GM11168 (cell line): ENCODE measurements at regions not wholly inside any gene's neighbourhood (a gene's known extent, or its start where the extent isn't known, plus 50 kb on each side); places are given as distances from the start of the nearest gene placed in this dataset.
"Not testable (repeated sequence)": the region's sequence is repeated elsewhere in the genome, so short reads cannot be mapped to it uniquely, and the experiment has no call there.

Source experiments
- in situ Hi-C: fragments of 300-500 bp; cut with MboI; formaldehyde crosslinking; loops from one replicate; pipeline ENCODE4 v1.12.0; 2022; ENCODE audit warnings: low sequenced_read_pairs; ENCODE audit not compliant: unreplicated experiment

DNA sequence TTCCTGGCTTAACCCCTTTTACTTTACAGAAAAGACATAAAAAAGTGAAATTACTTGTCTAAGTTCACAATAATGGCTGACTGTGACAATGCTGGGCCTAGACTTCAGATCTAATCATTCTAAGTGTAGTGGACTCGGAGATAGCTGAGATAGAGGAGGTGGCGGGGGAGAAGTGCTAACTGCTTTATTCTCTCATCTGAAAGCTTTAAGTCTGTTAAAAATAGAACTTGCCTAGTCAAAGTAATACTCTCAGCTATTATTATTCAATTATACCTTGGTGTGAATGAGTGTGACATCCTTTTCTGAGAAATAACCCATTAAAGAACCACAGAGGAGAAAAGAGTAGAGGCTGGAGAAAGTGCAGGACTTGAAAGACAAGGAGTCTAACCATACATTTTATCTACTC is 96.1 kb upstream of the OLIG2 start:
- in situ Hi-C loops, result no loop called here

DNA sequence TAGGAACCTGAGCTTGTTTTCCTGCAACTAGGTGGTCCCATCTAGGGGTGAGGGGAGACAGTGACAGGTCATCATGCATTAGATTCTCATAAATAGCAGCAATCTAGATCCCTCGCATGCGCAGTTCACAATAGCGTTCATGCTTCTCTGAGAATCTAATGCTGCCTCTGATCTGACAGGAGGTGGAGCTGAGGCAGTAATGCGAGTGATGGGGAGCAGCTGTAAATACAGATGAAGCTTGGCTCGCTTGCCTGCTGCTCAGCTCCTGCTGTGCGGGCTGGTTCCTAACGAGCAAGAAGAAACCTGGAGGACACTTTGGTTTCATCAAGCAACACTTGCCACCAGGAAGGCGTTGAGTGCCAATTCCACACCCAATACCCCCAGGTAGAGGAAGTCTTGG is 95.1 kb upstream of the OLIG2 start:
- in situ Hi-C loops, result no loop called here

DNA sequence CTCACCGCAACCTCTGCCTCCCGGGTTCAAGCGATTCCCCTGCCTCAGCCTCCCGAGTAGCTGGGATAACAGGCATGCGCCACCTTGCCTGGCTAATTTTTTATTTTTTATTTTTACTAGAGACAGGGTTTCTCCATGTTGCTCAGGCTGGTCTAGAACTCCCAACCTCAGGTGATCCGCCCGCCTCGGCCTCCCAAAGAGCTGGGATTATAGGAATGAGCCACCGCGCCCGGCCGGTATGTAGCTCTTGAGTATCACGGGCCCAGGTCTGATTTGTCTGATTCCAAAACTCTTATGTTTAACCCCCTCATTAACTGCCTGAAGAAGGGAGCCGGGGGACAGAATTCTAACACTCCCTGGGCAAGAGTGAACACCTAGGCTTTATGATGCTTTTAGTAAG is 91.7 kb upstream of the OLIG2 start:
- in situ Hi-C loops, result not testable (repeated sequence)

DNA sequence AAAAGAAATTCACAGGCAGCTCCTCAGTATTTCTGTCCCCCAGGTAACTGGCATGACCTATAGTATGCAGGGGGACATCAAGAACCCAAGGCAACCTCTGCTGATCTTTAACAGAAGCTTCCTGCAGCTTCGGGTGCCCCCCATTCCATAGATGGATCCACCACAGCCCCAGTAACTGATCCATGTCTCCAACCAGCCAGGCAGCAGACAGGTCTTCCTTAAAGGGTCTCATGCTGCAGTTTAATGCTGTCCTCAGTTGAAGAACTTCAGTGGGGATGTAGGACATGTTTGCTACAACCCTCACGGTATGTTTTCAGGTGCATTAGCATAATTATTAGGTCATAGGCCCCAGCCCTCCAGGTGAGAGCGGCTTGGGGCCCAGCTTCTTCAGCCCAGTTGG is 90.9 kb upstream of the OLIG2 start:
- in situ Hi-C loops, result no loop called here

DNA sequence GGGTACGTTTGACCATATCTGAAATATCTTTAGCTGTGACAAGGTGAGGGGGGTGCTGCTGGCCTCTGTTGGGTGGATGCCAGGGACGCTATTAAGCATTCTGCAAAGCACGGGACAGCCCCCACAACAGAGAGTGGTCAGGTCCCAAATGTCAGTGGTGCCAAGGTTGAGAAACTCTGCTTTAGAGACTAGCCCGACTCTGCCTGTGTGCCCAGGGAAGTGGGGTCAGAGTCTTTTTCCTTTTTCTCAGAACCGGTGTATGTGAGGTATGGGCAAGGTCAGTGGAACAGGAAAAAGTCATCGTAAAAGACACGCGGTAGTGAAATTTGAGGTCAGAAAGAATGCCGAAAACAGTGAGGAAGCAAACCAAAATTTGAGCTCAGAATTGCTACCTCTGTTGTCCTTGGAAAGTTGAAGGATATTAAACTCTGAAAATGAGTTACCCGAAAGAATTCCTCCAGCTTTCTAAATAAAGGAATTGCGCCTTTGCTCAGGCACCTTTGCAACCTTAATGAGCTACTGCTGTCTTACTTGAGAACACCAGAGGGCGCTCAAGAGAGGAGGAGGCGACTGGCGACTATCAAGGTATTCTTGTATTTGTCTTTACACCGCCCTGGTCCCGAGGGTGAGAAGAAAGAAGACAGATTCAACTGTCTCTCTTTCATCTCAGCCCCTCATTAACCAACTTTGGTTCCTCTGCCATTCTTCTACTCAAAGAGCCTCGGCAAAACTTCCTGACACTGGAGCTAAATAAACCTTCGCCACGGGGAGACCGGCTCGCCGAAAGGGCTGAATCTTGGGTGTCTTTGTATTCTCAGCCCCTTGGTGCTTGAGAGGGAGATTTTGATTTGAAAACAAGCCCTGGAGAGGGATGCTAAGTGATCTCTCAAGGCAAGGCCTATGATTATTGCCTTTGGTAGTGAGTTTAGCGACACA is 85.4 kb upstream of the OLIG2 start:
- in situ Hi-C loops, result no loop called here

DNA sequence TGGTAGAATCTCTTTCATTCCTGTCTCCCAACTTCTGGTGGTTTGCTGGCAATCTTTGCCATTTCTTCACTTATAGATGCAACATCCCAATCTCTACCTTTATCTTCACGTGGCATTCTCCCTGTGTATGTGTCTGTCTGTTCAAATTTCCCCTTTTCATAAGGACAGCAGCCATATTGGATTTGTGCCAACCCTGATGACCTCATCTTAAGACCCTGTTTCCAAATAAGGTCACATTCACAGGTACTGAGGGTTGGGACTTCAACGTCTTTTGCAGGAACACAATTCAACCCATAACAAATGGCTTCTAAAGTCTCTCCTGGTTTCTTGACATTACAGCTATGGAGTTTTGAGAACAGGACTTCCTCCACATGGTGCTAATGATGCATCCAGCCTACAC is 84.5 kb upstream of the OLIG2 start:
- in situ Hi-C loops, result no loop called here

DNA sequence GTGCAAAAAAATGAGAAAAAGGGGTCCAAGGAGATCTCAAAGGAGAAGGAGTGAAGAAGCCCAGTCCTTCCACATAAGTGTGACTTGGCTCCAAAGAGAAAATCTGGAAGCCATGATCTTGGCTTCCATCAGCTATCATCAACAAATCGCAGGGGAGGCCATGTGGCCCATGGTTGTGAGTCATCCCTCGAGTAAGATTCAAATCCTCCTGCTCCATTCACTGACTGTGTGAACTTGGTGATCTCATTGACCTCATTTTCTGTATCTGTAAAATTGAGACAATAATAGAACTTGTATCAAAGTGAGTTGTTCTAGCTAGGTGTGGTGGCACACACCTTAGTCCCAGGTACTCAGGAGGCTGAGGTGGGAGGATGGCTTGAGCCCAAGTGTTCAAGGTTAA is 79.1 kb upstream of the OLIG2 start:
- in situ Hi-C loops, result no loop called here

DNA sequence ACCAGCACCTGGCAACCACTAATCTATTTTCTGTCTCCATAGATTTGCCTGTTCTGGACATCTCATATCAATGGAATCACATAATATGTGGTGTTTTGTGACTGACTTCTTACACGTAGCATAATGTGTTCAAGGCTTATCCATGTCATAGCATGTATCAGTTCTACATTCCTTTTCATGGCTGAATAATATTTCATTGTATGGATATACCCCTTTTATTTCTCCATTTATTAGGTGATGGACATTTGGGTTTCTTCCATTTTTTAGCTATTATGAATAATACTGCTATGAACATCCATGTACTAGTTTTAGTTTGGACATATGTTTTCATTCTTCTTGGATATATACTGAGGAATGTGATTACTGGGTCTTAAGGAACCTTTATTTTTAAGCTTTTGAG is 78.0 kb upstream of the OLIG2 start:
- in situ Hi-C loops, result no loop called here

DNA sequence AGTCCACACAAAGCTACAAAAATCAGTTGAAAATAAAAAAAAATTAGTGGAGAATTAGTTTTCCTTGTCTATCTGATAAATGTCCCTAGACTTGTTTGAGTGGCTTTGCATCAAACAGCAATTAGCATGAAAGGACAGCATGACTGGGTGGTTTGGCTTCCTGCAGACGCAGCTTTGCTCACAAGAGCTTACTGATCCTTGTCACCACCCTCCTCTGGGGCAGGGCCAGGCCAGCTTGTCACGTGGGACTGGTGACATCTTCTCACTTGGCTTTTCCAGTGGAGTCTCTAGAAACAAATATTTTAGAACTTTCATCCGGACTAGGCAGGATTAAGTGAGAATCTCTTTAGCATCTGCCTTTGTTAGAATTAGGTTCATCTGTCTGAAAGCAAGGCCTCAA is 76.0 kb upstream of the OLIG2 start:
- in situ Hi-C loops, result no loop called here

DNA sequence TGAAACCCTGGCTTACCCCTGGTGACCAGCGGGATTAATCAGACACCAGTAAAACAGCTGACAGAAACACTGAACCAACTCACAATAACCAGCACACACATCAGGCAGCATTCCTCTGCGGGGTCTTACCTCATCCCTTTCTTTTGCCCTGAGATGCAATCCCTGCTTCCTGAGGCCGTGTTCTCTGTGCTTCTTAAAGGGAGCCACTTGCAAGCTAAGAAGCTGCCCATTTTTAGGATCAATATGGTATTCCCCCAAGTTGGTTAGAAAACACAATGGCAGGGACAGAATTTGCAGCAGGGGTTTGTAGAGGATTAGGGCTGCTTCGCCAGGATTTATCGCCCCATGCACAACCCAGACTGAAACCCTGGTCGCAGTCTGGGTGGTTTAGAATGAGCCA is 74.7 kb upstream of the OLIG2 start:
- in situ Hi-C loops, result no loop called here

DNA sequence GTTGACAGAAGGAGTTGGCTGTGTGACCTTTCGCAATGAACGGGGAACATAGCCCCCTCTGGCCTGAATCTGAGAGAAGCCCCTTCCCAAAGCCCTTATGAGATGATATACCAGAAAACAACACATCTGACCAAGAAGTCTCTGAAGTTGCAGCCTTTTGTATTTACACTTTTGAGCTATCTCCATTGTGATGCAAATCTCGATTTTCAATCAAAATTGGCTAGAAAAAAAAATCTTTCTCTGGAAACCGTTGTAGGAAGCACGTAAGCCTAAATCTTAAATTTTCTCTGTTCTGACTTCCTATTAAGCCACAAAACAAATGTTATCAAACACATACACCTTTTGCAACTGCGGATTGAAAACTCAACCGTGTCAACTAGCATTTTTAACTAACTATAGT is 71.4 kb upstream of the OLIG2 start:
- in situ Hi-C loops, result no loop called here

DNA sequence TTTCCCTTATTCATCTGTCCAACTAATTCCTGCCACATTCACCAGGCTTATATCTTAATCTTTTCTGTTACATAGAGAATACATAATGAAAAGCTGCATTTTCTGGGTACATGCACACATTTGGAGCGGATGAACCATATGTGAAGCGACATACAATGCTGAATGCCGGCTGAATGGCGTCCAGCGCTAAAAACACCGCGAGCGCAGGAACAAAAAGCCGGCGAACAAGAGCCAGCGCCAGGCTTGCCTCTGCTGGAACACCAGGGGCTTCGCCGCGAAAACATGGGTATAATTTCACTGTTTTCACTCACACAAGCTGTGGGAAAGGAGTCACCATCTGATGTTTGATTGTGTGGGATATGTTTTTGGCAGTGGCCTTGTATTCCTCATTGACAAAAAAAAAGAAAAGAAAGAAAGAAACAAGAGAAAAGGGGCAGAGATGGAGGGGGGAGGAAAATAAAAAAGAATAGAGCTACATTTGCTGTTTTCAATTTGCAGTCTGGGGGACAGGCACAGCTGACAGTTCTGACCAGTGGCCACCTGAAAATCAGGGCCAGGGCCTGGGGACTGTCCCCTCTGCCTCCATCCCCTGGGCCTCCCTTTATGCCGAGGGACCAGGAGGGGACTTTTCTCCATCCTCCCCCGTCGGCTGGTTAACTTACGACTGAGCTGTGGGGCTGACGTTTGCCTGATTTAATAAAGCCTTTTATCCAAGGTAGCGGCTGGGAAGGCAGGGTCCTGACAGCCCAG is 70.2 kb upstream of the OLIG2 start:
- in situ Hi-C loops, result no loop called here

DNA sequence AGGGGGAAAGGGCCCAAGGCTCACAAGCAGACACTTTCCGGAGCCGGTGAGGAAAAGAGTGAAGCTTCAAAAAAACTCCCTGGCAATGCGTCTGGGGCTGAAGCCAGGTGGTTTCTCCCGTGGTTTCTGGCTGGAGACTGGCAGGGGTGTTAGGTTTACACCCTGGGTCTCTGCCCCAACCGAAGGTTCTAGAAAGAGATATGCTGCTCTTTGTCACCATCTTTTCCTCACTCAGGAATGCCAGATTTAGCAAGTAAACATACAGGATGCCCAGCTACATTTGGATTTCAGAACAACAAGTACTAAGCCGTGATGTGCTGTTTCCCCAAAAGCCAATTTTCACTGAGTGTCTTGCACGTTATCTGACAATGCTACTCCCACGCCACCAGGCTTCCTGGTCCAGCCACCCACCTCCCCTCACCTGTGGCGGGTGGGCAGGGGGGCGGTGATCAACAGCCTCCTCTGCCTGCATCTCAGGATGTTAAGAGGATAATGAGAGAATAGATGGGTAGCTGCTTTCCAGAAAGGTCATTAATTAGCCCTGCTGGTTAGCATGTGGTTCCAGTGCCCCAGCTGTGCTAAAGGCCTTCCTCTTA is 69.6 kb upstream of the OLIG2 start:
- in situ Hi-C loops, result no loop called here

DNA sequence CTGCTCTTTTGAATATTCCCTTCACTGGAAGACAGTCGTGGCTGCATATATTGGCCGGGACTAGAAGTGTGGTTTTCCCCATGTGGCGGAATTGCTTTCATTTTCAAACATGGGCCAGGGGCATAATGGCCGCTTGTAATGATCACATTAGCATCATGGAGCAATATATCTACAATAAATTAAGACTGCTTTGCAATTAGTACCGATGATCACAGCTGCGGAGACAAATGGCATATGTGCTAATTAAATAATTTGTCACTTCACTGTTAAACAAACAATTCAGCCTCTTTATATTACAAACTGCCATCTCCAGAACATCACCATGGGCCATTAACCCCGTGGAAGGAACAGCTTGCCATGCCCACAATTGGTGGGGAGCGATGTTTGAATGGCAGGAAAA is 68.2 kb upstream of the OLIG2 start:
- in situ Hi-C loops, result no loop called here

DNA sequence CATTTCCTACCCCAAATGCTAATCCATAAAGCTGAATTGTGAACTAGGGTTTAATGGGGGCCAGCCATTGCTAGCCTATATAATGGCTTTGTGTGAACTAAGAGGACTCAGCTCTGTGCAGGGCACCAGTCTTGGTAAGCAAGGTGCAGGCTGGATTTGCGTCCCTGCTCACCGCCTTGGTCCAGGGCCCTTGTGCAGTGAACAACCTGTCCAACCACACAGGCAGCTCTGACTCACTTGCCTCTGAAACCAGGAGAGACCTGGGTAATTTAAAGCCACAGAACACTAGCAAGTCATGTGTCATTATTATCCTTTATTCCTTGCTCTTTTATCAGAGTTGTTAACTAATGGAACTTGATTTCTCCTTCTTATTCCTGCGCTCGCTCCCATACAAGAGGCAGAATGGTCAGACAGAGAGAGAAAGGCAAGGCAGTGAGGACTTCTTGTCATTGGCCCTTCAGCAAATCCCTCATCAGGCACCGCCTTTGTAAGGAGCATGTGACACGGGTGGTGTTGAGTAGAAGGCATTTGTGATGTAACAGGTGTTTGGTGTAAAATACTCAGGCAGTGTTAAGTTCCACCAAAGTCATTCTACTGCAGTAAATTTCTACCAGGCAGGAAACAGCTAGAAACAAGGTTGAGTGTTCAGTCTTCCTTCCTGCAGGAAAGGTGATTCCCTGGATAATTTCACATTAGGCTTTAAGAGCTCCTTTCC is 67.3 kb upstream of the OLIG2 start:
- in situ Hi-C loops, result no loop called here

DNA sequence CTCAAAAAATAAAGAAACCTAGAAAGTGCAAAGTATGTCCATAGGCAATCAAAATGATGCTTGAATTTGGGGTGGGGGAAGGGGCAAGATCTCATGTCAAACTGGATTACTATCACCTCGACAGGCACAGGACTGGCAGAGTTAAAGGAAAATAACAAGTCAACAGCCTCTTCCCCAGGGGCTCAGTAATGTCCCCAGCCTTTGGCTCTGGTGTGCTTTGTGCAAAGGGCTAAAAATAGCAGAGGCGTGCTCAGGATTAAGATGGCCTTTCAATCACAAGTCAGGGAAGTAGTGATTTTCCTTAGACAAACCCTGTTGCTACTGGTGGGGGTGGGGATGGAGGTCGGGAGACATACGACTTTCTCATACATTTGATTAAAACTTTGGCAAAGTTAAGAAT is 63.5 kb upstream of the OLIG2 start:
- in situ Hi-C loops, result no loop called here

DNA sequence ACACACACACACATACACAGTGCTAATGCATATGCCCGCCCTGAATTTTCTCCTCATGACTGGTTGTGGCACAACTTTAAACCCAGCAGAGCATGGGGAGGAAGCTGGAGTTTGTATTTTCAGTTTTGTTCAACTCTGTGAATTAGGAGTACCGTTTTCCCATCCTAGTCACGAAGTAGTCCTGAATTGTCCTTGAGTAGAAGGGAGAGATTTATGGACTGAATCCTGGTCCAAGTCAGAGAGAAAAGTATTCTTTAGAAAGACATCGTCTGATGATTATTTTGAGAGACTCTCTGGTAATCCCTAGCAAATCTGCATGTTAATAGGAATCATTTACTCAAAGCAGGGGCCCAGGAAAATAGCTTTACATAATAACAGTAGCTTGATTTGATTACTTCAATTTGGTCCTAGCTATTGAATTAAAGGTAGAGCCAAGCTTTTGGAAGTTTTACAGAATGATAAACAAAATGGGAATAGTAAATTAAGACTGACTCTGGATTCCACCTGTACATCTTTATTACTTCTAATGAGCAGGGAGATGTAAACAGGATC is 60.5 kb upstream of the OLIG2 start:
- in situ Hi-C loops, result no loop called here

DNA sequence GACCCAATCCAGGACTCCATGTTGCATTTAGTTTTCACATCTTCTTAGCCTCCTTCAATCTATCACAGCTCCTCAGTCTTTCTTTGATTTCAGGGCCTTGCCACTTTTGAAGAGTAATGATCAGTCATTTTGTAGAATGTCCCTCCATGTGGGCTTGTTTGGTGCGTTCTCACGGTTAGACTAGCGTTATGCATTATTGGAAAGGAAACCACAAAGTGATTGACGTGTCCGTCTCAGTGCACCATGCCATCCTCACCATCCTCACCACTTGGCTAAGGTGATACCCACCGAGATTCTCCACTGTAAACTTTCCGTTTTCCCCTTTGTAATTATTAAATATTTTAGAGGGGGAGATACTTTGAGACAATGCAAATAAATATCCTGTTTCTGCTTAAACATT is 59.6 kb upstream of the OLIG2 start:
- in situ Hi-C loops, result no loop called here

DNA sequence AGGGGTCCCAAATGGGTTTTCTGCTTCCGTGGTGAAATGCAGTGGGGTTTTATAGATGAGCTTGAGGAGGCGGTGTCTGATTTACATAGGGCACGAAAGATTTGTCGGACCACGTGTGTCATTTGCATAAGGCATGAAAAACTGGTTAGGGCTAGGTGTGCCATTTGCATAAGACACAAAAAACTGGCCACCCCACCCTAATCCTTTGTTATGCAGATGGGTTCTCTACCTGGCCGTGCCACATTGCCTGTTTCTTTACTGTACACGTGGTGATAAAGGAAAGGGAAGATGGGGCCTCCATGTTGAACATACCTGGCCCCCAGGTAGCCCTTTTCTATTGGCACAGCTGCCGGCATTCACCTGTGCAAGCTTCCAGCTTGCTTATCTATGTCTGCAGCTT is 57.6 kb upstream of the OLIG2 start:
- in situ Hi-C loops, result not testable (repeated sequence)

DNA sequence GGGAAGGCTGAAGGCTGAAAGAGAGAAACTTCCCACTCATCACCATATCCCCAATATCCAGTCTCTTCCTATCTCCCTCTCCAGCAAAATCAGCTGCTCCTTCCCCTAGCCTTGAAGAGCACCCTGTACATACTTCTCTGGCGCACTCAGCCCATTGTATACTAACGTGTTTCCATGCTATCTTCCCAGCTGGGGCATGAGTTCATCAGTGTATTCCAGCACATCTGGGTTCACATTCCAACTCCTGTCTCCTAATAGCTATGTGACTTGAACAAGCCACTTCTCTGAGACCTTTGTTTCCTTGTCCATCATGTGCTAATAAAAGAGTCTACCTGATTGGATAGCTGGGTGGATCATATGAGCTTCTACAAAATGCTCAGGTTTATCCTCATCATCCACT is 51.1 kb upstream of the OLIG2 start:
- in situ Hi-C loops, result no loop called here
